ENCODE measurements at regions not wholly inside any gene's neighbourhood (a gene's known extent, or its start where the extent isn't known, plus 50 kb on each side); places are given as distances from the start of the nearest gene placed in this dataset.

DNA sequence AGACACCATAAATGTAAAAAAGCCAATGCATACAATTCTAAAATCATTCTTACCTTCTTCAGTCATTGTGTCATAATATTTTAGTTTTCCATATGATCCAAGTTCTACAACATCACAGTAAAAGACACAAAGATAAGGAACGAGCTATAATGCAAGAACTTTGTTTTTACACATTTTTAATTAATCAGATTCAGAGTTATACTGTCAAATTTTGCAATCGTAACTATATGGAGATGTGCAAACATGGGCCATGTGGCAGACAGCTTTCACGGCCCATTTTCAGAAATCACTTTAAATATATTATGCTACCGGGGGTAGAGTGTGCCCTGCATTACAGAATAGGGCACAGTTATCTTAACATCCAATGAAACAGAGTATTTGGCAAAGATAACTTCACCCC, 188.4 kb downstream of the ACER2 start:
- no peak for DNase-seq

DNA sequence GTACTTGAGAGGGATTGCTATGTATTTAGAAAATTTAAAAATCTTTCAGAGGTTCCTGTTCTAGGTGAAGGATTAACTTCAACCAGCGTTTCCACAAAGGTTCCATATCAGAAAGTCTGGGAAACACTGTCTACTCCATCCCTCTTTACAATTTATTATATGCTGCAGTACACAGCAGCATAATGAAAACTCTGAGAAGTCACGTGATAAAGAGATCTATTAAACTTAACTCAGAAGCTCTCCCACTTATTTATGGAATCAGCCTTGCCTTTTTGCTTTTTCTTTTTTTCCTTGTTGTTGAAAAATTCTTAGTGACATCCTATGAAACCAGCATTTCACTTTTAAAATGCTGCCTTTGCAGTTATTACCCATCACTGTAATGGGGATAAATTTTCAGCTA, 186.2 kb downstream of the ACER2 start:
- DNase-seq = no peak

DNA sequence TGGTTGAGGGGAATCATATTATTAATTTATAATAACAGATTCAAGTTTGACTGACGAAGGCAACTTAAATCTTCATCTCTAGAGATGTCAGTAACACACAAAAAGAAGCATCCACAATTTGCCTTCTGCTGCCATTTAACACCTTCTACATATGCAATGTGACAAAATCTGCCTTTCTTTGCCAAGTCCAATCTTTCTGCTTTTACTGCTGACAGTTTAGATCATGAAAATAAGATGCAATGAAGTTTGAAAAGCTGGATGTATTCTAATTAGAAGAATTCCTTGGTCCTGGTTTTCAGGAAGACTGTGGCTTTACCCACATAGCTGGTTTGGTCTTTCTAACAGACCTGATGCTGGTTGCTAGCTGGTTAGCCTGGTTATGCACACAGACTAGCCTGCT, 178.9 kb downstream of the ACER2 start:
- DNase-seq = no peak

DNA sequence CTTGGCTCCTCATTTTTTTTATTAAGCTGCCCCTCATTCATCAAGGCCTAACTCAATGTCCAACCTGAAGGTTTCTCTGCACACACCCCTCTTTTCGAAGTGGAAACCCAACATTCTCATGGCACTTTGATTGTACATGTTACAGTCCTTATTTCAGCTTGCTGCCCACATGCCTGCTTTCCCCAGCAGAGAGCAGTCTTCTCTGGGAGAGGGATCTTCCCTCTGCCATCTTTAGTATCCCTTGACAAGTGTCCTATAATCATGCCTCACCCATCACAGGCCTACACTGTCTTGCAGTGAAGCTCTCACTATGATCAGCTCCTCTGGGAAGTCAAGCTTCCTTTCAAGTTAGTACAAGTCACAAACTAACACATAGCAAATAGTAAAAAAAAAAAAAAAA, 175.1 kb downstream of the ACER2 start:
- DNase-seq = no peak

DNA sequence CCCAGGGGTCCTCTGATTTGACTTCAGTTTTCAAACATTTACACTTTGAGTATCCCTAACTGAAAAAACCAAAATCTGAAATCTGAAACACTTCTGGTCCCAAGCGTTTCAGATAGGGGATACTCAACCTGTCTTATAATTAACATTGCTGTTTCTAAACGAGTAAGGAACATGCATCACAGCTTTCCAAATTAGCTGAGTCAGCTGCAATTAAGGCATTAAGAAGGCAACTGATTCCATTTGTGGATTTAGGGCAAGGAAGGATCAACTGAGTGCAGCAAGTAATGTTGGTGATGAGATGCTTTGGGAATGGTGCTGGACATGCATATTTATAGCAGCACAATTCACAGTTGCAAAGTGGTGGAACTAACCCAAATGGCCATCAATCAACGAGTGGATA, 168.6 kb downstream of the ACER2 start:
- DNase-seq = no peak

DNA sequence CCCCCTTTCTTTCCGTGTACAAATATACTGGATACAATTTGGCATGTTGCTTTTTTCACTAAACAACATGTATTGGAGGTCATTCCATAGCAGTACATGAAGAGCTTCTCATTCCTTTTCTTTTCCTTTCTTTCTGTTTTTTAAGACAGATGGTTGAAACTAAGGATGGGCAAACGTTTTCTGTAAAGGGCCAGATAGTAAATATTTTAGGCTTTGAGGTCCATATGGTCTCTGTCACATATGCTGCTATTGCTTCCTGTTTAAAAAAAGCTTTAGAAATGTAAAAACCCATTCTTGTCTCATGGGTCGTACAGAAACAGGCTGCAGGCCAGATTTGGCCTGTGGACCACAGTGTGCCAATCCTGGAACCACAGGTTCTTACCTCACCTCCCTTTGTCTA, 160.1 kb downstream of the ACER2 start:
- no peak for DNase-seq

DNA sequence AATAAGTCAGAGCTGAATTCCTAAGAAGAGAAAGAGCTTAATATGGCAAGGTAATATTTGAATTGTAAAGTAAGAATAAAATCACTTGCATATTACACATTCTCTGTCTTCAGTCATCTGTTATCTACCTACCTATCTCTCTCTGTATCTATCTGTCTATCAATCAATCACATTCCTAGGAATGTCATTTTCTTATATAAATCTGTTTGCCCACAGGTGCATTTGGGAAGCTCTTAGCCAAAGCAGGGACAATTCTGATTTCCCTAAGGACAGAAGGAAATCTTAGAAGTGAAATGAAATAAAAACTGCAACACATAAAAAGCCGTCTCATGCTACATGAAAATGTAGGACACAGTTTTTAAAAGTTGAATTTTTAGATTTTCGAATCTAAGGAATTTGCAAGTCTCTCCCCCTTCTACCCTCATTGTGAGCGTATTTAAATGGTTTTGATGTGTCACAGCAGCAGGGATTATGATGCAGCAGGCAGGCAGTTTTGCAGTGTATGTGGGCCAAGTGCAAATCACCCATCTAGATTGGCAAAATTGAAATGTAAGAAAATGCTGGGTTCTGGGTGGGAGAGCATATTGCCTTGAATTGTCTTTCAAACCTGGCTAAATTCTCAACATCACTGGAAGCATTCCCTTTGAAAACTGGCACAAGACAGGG, 155.7 kb downstream of the ACER2 start:
- no peak for DNase-seq

DNA sequence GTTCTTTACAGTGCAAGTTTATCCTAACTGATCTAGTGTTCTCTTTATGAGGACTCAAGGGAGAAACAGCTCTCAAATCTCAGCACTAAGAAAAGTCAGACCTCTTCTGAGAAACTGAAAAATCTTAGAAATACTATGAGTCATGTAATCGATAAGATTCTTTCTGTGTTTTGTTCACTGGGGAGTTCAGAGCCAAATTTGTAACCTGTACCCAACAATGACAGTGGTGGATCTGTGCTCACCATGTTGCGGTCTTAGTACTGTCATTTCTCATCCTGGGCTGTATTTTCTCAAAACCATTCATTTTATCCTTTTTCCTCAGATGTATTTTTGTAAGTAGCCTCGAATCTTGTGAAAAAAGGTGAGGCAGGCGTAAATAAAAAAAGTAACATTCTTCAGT, 146.4 kb downstream of the ACER2 start:
- DNase-seq = no peak

DNA sequence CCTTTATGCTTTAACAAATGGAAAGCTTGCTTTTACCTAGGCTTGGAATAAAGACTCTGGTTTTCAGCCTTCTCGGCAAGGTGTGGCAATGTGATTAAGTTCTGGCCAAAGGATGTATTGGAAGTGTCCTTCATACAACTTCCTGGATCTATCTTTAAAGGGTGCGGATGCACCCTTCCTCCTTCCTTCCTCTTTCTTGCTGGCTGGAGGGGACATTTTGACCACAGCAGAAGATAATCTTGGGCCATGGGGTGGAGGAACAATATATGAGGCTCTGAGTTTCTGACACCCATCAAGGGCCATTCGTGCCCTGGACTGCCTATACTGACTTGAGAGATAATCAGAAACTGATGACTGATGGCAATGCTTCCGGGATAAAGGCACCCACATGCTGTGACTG, 145.7 kb downstream of the ACER2 start:
- no peak for DNase-seq

DNA sequence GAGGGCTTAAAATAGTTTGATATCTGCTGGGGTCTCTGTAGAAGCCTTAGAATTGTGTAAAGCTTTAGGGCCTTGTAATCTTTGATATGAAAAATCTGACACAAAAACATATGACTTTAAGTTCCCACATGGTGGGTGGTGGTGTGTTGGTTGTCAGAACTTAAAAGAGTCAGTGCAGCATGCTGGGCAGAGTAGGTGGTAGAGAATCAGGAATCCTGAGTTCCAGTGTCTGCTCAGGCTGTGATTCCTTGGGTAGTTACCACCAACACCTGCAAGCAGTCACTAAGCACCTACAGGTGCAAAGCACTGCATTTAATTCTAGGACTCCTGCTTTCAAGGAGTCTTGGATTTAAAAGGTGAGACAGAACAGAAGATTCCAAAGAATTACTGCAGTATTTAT, 144.6 kb downstream of the ACER2 start:
- no peak for DNase-seq

DNA sequence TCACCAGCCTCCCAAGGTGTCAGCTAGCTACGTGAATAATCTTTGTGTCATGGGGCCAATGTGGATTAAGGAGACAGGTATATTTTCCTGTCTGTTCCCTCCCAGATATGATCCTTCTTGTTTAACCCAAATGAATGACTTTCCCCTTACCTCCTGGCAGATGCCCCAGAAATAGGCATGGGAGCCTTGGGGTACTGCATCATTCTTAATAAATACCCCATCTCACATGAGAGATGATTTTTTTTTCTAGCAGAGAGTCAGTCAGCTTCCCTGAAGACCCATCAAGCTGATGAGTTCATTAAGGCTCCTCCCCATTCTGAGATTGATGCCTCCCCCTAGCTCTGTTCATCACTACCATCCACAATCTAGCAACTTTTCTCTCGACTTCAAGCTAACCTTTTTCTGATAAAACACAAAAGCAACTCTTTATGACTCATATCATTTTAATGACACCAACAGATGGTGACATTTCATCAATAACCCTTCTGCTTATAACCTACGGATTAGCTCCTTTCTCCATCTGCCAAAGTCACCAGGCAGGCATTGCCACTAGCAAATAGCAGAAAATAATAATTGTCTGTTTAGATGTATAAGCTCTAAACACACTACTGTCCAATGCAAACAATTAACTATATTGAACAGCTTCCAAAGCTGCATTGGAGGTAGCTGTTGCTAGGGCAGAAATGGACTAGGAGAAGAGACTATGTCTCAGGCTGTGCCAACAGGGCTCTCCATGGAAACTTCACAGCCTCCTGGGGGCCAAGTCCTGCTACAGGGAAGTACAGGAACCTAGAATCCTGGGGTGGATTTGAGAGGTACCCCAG, 143.7 kb downstream of the ACER2 start:
- no peak for DNase-seq

DNA sequence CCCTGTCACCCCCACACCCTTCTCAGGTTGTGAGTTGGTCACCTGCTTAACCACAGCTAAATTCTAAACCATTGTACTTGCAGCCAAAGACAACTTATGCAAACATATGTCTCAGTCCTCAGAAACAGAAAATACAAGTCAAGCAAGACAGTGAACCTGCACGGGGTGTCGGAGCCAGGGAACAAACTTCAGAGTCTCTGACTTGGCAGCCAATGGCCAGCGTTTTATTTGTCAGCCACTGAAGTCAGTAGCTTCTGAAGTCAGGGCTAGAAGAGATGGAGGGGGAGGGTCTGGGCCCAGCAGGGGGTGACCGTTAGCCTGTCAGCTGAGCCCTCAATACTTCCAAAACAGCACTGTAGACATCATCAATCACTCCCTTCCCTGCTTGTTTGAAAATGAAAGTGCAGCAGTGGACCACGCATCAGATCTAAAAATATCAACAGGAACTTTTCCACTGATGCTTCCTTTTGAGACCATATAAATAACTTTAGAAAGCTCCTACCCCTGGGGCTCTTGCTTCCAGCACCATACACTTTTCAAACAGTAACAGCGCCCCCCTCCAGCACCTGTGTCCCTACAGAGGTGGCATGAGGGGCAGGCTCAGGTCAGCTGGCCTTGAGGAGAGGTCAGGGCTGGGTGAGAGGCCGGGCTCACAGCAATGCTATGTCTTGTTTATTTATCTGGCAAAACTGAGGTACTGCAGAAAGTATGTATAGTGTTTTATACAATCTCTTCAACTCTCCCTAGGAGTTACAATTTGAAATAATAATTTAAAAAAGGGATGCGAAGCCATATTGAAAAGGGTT, 142.5 kb downstream of the ACER2 start:
- DNase-seq = peak in 5 of 51 donors; percentile 3 to 28 (median 15)

DNA sequence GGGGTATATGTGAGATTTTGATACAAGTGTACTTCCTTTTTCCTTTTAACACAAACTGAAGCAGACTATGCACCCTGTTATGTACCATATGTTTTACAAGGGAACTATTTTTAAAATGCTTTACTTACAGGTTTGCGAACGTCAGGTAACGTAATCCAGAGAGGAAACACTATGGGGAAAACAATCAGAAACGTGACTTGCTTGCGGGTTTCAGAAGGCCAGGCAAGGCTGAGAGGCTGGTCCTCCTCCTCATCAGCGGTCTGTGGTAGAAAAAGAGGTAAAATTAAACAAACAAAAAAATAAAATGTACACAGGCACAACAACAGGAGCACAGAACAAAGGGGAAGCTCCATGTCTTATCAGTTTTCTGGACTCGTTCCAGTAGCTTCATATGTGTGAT, 141.2 kb downstream of the ACER2 start:
- no peak for DNase-seq

DNA sequence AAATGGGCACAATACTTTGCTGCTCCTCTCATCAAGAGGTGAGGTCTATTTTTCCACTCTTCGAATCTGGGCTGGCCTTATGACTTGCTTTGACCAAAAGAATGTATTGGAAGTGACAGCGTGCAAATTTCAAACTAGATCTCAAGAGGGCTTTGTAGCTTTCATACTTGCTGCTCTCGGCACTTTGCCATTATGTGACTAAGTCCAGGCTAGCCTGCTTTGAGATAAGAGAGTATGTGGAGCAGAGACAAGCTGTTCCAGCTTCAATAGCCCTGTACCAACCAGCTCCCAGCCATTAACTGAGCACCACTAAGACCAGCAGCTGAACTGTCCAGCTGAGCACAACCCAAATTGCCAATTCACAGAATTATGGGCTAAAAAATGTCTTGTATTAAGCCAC, 124.6 kb downstream of the ACER2 start:
- DNase-seq = no peak

DNA sequence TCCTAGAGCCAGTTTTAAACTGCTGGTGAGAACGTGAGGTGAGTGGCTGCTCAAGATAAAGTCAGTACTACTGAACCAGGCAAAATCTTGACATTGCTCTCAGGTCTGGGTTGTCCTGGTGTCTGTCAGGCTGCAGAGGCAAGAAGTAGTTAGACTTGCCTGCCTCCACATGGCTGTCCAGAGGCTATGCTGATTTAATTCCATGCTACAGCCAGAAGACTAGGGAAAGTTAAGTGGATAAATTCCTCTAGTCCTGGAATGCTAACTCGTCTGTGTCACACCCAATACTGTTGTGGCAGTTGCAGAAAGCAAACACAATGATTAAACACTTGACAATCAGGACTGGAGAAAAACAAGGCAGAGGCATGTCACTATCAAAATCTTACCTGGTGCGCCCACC, 118.9 kb downstream of the ACER2 start:
- no peak for DNase-seq

DNA sequence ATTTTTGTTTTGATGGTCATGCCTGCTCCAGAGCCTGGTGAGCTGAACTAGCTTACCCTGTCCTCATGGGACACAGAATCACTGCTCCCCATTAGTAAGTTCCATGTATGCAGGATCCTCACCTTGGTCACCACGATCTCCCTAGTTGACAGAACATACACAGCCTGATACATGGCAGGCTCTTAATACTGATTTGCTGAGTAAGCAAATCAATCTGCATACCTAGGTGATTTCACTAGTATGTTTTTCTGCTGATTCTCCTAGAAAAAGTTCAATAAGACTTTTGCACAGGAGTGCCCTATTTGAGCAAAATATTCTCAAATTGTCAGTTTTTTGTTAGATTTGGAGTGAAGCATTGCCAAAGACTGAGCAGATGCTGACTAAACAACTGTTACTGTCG, 113.7 kb downstream of the ACER2 start:
- no peak for DNase-seq

DNA sequence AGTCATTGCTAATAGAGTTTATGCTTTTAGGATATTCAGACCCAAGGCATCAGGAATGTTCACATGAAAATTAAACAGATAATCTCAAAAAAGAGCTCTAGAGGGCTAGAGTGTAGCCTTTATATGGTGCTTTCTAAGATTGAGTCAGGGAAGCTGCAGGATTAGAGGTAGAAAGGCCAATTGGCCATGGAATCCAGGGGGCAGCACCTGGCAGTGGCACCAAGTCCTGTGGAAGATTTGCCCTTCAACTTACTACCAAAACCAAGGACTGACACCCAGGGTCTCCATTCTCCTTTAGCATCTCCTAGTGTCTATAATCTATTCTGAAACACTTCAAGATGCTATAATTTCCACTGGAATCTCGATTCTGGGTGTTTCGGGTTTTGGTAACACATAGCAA, 112.4 kb downstream of the ACER2 start:
- DNase-seq = no peak

DNA sequence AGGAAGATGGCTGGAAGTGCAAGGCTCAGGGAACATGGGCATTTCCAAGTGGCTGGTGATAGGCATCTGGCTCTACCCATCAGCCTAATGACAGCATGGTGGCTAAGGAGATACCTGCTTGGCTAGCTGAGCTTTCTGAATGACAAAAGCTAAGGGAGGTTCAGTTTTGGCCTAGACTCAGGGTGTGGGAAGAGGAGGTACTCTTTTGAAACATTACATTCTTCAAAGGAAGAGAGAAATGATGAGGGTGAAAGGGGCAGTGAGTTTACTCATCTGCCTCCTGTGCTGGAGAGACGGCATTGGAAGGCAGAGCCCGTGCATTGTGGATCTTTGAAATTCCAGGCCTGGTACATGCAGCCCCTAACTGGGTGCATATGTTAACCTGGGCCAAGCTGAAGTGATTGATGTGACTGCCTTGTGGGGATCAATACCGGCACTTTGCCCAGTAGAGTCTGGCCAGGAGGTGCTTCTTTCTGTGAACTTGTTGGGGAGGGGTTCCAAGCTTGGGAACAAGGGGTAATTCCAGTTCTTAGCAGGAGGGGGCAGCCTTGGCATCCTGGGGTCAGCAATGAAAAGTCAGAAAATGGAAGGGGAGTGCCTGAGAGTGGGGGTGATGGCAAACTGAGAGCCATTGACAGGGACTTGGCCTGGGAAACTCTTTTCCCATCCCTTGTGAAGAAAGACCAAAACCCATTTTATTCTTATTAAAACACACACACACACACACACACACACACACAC, 108.6 kb downstream of the ACER2 start:
- DNase-seq = no peak

DNA sequence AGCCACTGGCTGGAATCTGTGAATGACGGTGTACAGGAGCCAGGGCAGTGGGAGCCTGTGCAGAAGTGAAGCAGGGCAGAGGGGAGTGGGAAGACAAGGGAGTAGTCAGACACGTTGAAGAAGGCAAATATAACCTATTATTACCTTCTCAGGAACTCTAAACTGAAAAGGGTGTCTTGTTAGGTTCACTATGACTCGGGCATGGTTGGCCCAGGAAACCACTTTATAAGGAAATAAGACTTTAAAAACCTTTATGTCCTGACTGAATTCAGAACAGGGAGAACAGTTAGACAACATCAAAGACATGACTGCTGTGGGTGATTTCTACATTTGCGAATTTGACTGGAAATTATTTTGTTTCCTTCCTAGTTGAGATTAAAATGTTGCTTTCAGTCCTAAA, 107.5 kb downstream of the ACER2 start:
- no peak for DNase-seq

DNA sequence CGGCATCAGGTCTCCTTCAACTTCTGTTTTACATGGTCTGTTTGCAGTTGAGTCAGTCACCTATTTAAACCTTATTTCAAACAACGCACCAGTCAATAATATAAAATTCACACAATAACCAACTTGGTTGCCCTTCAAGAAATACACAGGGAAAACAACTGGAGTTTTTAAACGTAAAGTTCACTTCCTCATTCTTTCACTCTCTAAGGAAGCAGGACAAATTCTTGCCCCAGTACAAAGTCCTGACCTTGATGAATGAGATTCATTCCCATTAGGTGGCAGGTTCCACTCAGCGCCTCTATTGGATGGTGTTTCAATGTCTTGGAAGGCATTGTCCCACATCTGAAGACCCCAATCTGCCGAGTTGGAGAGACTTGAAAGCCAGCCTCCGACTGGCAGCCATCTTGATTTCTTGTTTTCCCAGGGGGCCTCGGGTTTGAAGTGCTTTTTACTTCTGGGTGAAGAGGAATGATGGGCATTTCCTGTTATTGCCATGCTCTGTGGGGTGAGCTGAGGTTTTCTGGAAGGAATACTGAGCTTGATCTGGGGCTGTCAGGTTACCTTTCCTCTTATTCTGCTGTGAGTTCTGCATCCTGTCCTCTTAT, 105.0 kb downstream of the ACER2 start:
- DNase-seq = no peak

DNA sequence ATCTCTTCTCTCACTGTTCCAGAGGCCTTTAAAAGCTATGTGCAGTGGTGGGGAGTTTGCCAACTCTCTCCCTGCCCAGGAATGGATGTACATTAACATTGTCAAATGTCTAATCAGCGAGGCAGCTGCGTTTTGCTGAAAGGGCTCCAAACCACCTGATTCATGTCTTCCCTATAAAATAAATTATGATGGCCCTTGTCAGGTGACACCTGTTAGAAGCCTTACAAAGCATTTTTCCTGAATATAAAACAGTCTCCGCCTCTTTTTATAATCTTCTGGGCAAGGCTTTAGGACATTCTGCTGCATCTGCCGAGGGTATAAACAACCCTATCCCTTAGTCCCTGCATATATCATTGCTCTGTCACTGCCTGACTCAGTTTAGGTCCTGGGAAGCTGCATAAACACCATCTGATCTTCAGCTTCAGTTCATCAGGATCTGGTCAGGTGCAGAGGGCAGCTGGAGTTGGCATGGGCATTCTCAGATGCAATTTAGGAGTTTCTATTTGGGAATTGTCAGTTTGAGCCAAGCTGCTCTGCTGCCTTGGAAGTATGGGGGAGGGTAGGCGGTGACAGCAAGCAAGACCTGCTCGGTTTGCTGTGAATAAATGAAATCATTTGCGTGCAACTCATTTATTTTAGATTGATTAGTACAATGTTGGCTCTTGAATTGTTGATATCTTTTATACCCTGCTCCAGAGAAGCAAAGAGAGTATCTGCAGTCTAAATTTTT, 103.5 kb downstream of the ACER2 start:
- DNase-seq = no peak

Data from hypothalamus (tissue), 51 donors.